ENCODE measurements at regions not wholly inside any gene's neighbourhood (a gene's known extent, or its start where the extent isn't known, plus 50 kb on each side); places are given as distances from the start of the nearest gene placed in this dataset.

- Histone ChIP-seq H3K27ac (no peak overlapping the region), H3K9me3 (no peaks in the 10 kb centered on the region), H3K4me3 (no peak overlapping the region), H3K4me1 (no peaks in the 10 kb centered on the region), H3K27me3 (no peaks in the 10 kb centered on the region), H3K36me3 (no peaks in the 10 kb centered on the region)
- DNase-seq (ENCODE audit: low spot score in 2 of 2), result no peak
- TF ChIP-seq CTCF (IDR thresholded peaks at IDR 0.05), result no peak
- intact Hi-C loops (cut with DNase I), result no loop called here
Measured at GRCh38 chr6:14692208-14692607, 553.7 kb upstream of the JARID2 start.

GRCh38 chr6:14693301-14694192, 552.3 kb upstream of the JARID2 start:
- DNase-seq (ENCODE audit: low spot score in 2 of 2), result no peak
- no peaks in the 10 kb centered on the region for H3K36me3 ChIP-seq
- H3K9me3 ChIP-seq, result no peaks in the 10 kb centered on the region
- no peaks in the 10 kb centered on the region for H3K4me1 ChIP-seq
- no peaks in the 10 kb centered on the region for H3K27me3 ChIP-seq
- intact Hi-C loops (cut with DNase I), result no loop called here
- no peak for TF ChIP-seq CTCF (IDR thresholded peaks at IDR 0.05)
- no peak overlapping the region for H3K27ac ChIP-seq
- no peak overlapping the region for H3K4me3 ChIP-seq

GRCh38 chr6:14694308-14694707, 551.6 kb upstream of the JARID2 start:
- no peak for DNase-seq (ENCODE audit: low spot score in 2 of 2)
- Histone ChIP-seq H3K36me3 (no peaks in the 10 kb centered on the region), H3K4me1 (no peaks in the 10 kb centered on the region), H3K27ac (no peak overlapping the region), H3K27me3 (no peaks in the 10 kb centered on the region), H3K9me3 (no peaks in the 10 kb centered on the region), H3K4me3 (no peak overlapping the region)
- TF ChIP-seq CTCF (IDR thresholded peaks at IDR 0.05), result no peak
- intact Hi-C loops (cut with DNase I), result no loop called here

- Histone ChIP-seq H3K27ac (no peak overlapping the region), H3K4me3 (no peak overlapping the region), H3K9me3 (no peaks in the 10 kb centered on the region), H3K27me3 (no peaks in the 10 kb centered on the region), H3K4me1 (no peaks in the 10 kb centered on the region), H3K36me3 (no peaks in the 10 kb centered on the region)
- intact Hi-C loops (cut with DNase I), result no loop called here
- no peak for TF ChIP-seq CTCF (IDR thresholded peaks at IDR 0.05)
- no peak for DNase-seq (ENCODE audit: low spot score in 2 of 2)
Measured at GRCh38 chr6:14695579-14695978, 550.3 kb upstream of the JARID2 start.

GRCh38 chr6:14696367-14696766, 549.5 kb upstream of the JARID2 start:
- TF ChIP-seq CTCF (IDR thresholded peaks at IDR 0.05), result no peak
- H3K27ac ChIP-seq, result no peak overlapping the region
- H3K36me3 ChIP-seq, result no peaks in the 10 kb centered on the region
- no peaks in the 10 kb centered on the region for H3K27me3 ChIP-seq
- H3K4me3 ChIP-seq, result no peak overlapping the region
- H3K9me3 ChIP-seq, result no peaks in the 10 kb centered on the region
- DNase-seq (ENCODE audit: low spot score in 2 of 2), result no peak
- H3K4me1 ChIP-seq, result no peaks in the 10 kb centered on the region
- intact Hi-C loops (cut with DNase I), result no loop called here
